Gastroesophageal sphincter (tissue), 3 donors: ENCODE measurements at regions not wholly inside any gene's neighbourhood (a gene's known extent, or its start where the extent isn't known, plus 50 kb on each side); places are given as distances from the start of the nearest gene placed in this dataset.

Experiments
- EP300 ChIP-seq: sonication (generic); formaldehyde crosslinking; IDR thresholded peaks from one replicate; pipeline ENCODE4 v1.6.1; 2017; ENCODE audit warnings: antibody characterized with exemption, mild to moderate bottlenecking
- POLR2A ChIP-seq, 2 donors: fragments of 450-650 bp; IDR thresholded peaks; one replicate each; pipeline ENCODE4 v1.6.1; 2017; ENCODE audit warnings: antibody characterized with exemption in 2 of 2, mild to moderate bottlenecking in 2 of 2, moderate library complexity in 1 of 2
- POLR2AphosphoS5 ChIP-seq: sonication (generic); formaldehyde crosslinking; IDR thresholded peaks from one replicate; pipeline ENCODE4 v1.6.1; 2017; ENCODE audit warnings: antibody characterized with exemption
- TF ChIP-seq, protein P1 (sequence below), 4 experiments: fragments of 200-600 bp in 2 of 4; fragments of 450-650 bp in 2 of 4; sonication (generic) in 1 of 4; IDR thresholded peaks; one replicate each; pipeline ENCODE4 v1.5.1; 2017 to 2019; ENCODE audit warnings: antibody characterized with exemption in 4 of 4, mild to moderate bottlenecking in 2 of 4, moderate library complexity in 2 of 4

DNA sequence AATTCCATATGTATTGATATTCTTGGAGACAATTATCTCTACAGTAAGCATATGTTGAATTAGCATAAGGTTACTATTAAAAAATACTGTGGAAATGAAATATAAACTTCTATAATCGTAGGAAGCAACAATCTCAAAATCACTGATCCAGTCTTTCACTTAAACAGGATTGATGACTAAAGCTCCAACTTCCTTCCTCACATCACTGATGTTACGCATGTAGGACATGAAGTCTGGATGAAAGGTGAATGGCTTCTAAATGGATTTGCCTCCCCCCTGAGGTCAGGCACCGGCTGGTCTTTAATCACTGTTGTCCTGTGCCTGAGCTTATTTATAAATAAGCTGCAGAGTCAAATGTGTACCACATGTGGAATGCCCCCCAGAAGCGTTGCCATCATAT lies 157.1 kb upstream of the NFIB start:
- TF ChIP-seq POLR2AphosphoS5 (no peak), POLR2A (IDR thresholded peaks at IDR 0.05) (no peak), EP300 (no peak)
- TF ChIP-seq, protein P1, sequence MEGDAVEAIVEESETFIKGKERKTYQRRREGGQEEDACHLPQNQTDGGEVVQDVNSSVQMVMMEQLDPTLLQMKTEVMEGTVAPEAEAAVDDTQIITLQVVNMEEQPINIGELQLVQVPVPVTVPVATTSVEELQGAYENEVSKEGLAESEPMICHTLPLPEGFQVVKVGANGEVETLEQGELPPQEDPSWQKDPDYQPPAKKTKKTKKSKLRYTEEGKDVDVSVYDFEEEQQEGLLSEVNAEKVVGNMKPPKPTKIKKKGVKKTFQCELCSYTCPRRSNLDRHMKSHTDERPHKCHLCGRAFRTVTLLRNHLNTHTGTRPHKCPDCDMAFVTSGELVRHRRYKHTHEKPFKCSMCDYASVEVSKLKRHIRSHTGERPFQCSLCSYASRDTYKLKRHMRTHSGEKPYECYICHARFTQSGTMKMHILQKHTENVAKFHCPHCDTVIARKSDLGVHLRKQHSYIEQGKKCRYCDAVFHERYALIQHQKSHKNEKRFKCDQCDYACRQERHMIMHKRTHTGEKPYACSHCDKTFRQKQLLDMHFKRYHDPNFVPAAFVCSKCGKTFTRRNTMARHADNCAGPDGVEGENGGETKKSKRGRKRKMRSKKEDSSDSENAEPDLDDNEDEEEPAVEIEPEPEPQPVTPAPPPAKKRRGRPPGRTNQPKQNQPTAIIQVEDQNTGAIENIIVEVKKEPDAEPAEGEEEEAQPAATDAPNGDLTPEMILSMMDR (IDR thresholded peaks at IDR 0.05) = no peak
